Duodenal mucosa (tissue), 2 donors: ENCODE measurements at regions not wholly inside any gene's neighbourhood (a gene's known extent, or its start where the extent isn't known, plus 50 kb on each side); places are given as distances from the start of the nearest gene placed in this dataset.
"Not testable (repeated sequence)": the region's sequence is repeated elsewhere in the genome, so short reads cannot be mapped to it uniquely, and the experiment has no call there.

Experiments
- H3K27ac ChIP-seq: one replicate; pipeline ENCODE4 v1.7.0; 2013; ENCODE audit warnings: low read depth, low read length
- H3K27me3 ChIP-seq, 2 donors: one replicate each; pipeline ENCODE4 v1.7.0; 2013; ENCODE audit warnings: low read length in 2 of 2, control low read depth in 1 of 2; ENCODE audit not compliant: insufficient read depth in 2 of 2, control insufficient read depth in 1 of 2
- H3K36me3 ChIP-seq, 2 donors: one replicate each; pipeline ENCODE4 v1.7.0; 2013; ENCODE audit warnings: low read length in 2 of 2, control low read depth in 1 of 2; ENCODE audit not compliant: insufficient read depth in 2 of 2, control insufficient read depth in 1 of 2
- H3K4me1 ChIP-seq, 2 donors: one replicate each; pipeline ENCODE4 v1.7.0; 2013; ENCODE audit warnings: low read length in 2 of 2, control low read depth in 1 of 2; ENCODE audit not compliant: insufficient read depth in 2 of 2, control insufficient read depth in 1 of 2
- H3K4me3 ChIP-seq, 2 donors: one replicate each; pipeline ENCODE4 v1.7.0; 2013; ENCODE audit warnings: low read length in 2 of 2, low read depth in 1 of 2
- H3K9ac ChIP-seq, 2 donors: one replicate each; pipeline ENCODE4 v1.7.0; 2013; ENCODE audit warnings: low read length in 2 of 2, low read depth in 1 of 2
- H3K9me3 ChIP-seq, 2 donors: one replicate each; pipeline ENCODE4 v1.7.0; 2013; ENCODE audit warnings: low read length in 2 of 2, control low read depth in 1 of 2; ENCODE audit not compliant: control insufficient read depth in 1 of 2

GRCh38 chr2:158885679-158886050 lies 82.8 kb upstream of the TANC1 start:
- H3K4me1 ChIP-seq, H3K27ac ChIP-seq, H3K9ac ChIP-seq, H3K9me3 ChIP-seq, H3K36me3 ChIP-seq, H3K4me3 ChIP-seq, H3K27me3 ChIP-seq: not testable (repeated sequence)

- H3K9me3 ChIP-seq: no peaks in the 10 kb centered on the region
- H3K36me3 ChIP-seq: no peaks in the 10 kb centered on the region
- no peak overlapping the region for H3K4me3 ChIP-seq
- H3K9ac ChIP-seq: no peak overlapping the region
- H3K4me1 ChIP-seq: no peaks in the 10 kb centered on the region
- no peak overlapping the region for H3K27ac ChIP-seq
- H3K27me3 ChIP-seq: no peaks in the 10 kb centered on the region
Measured at GRCh38 chr2:158889135-158889853, 79.1 kb upstream of the TANC1 start.

GRCh38 chr2:158890296-158890905 lies 78.0 kb upstream of the TANC1 start:
- Histone ChIP-seq H3K4me3 (no peak overlapping the region), H3K9me3 (no peaks in the 10 kb centered on the region), H3K4me1 (no peaks in the 10 kb centered on the region), H3K27ac (no peak overlapping the region), H3K36me3 (no peaks in the 10 kb centered on the region), H3K27me3 (no peaks in the 10 kb centered on the region), H3K9ac (no peak overlapping the region)

- Histone ChIP-seq H3K27me3 (no peaks in the 10 kb centered on the region), H3K36me3 (no peaks in the 10 kb centered on the region), H3K9me3 (no peaks in the 10 kb centered on the region), H3K27ac (no peak overlapping the region), H3K4me1 (no peaks in the 10 kb centered on the region), H3K9ac (no peak overlapping the region), H3K4me3 (no peak overlapping the region)
Measured at GRCh38 chr2:158893026-158893425, 75.4 kb upstream of the TANC1 start.

- Histone ChIP-seq H3K9ac (no peak overlapping the region), H3K36me3 (no peaks in the 10 kb centered on the region), H3K27ac (no peak overlapping the region), H3K9me3 (no peaks in the 10 kb centered on the region), H3K4me3 (no peak overlapping the region), H3K27me3 (no peaks in the 10 kb centered on the region), H3K4me1 (no peaks in the 10 kb centered on the region)
Measured at GRCh38 chr2:158893474-158893873, 75.0 kb upstream of the TANC1 start.

GRCh38 chr2:158894078-158894477 lies 74.4 kb upstream of the TANC1 start:
- Histone ChIP-seq H3K9me3 (no peaks in the 10 kb centered on the region), H3K27ac (no peak overlapping the region), H3K9ac (no peak overlapping the region), H3K36me3 (no peaks in the 10 kb centered on the region), H3K4me3 (no peak overlapping the region), H3K4me1 (no peaks in the 10 kb centered on the region), H3K27me3 (no peaks in the 10 kb centered on the region)

- H3K4me1 ChIP-seq: no peaks in the 10 kb centered on the region
- H3K27me3 ChIP-seq: no peaks in the 10 kb centered on the region
- no peak overlapping the region for H3K27ac ChIP-seq
- H3K4me3 ChIP-seq: no peak overlapping the region
- H3K9me3 ChIP-seq: no peaks in the 10 kb centered on the region
- H3K9ac ChIP-seq: no peak overlapping the region
- no peaks in the 10 kb centered on the region for H3K36me3 ChIP-seq
Measured at GRCh38 chr2:158894572-158894971, 73.9 kb upstream of the TANC1 start.

GRCh38 chr2:158900345-158900744 lies 68.1 kb upstream of the TANC1 start:
- no peak overlapping the region for H3K27ac ChIP-seq
- H3K36me3 ChIP-seq: no peaks in the 10 kb centered on the region
- no peaks in the 10 kb centered on the region for H3K4me1 ChIP-seq

GRCh38 chr2:158902005-158902398 lies 66.4 kb upstream of the TANC1 start:
- Histone ChIP-seq H3K4me3 (no peak overlapping the region), H3K9me3 (no peaks in the 10 kb centered on the region), H3K4me1 (no peaks in the 10 kb centered on the region), H3K36me3 (no peaks in the 10 kb centered on the region), H3K9ac (no peak overlapping the region), H3K27ac (no peak overlapping the region), H3K27me3 (no peaks in the 10 kb centered on the region)

More at GRCh38 chr2:158900345-158900744, 68.1 kb upstream of the TANC1 start:
- Histone ChIP-seq H3K4me3 (no peak overlapping the region), H3K27me3 (no peaks in the 10 kb centered on the region), H3K9me3 (no peaks in the 10 kb centered on the region), H3K9ac (no peak overlapping the region)

- no peaks in the 10 kb centered on the region for H3K27me3 ChIP-seq
- H3K4me1 ChIP-seq: no peaks in the 10 kb centered on the region
- H3K36me3 ChIP-seq: no peaks in the 10 kb centered on the region
- H3K27ac ChIP-seq: no peak overlapping the region
- no peaks in the 10 kb centered on the region for H3K9me3 ChIP-seq
- H3K4me3 ChIP-seq: no peak overlapping the region
- no peak overlapping the region for H3K9ac ChIP-seq
Measured at GRCh38 chr2:158903711-158904405, 64.6 kb upstream of the TANC1 start.
